MCF 10A (cell line): ENCODE measurements at regions not wholly inside any gene's neighbourhood (a gene's known extent, or its start where the extent isn't known, plus 50 kb on each side); places are given as distances from the start of the nearest gene placed in this dataset.

ENCODE experiments used
- BruUV-seq: library from RNA; stranded (reverse); fragments of 400-500 nt; replicated peaks from 2 replicates; lab custom pipeline; 2021; lab: Mats Ljungman, UMichigan
- CTCF ChIA-PET: fragments of 300-600 bp; sonication (Branson Sonifier 250); formaldehyde crosslinking; extraction: SDS; loops from one replicate; lab custom pipeline; 2021; ENCODE audit warnings: antibody characterized with exemption, inconsistent platforms; lab: Yijun Ruan, JAX
- POLR2A ChIA-PET: fragments of 300-600, 350-650 bp; sonication (Branson Sonifier 250); formaldehyde crosslinking; extraction: SDS; loops from one replicate; lab custom pipeline; 2020; ENCODE audit warnings: antibody characterized with exemption, inconsistent platforms; lab: Yijun Ruan, JAX
- DNase-seq: peaks from one replicate; pipeline ENCODE4 v3.0.0-alpha.2; 2018; ENCODE audit not compliant: unreplicated experiment
- H3K27ac Mint-ChIP-seq: one replicate; pipeline ENCODE4 v1.8.0; 2022; ENCODE audit warnings: mild to moderate bottlenecking, low read depth, mixed read lengths; ENCODE audit not compliant: unreplicated experiment
- H3K27me3 Mint-ChIP-seq: one replicate; pipeline ENCODE4 v1.8.0; 2022; ENCODE audit warnings: mixed read lengths; ENCODE audit not compliant: insufficient read depth, unreplicated experiment
- H3K36me3 Mint-ChIP-seq: one replicate; pipeline ENCODE4 v1.8.0; 2022; ENCODE audit warnings: mild to moderate bottlenecking, moderate library complexity, mixed read lengths; ENCODE audit not compliant: insufficient read depth, unreplicated experiment
- H3K4me1 Mint-ChIP-seq: one replicate; pipeline ENCODE4 v1.8.0; 2022; ENCODE audit warnings: mixed read lengths; ENCODE audit not compliant: insufficient read depth, unreplicated experiment
- H3K4me3 Mint-ChIP-seq: one replicate; pipeline ENCODE4 v1.8.0; 2022; ENCODE audit warnings: mild to moderate bottlenecking, moderate library complexity, mixed read lengths; ENCODE audit not compliant: unreplicated experiment
- H3K9me3 Mint-ChIP-seq: one replicate; pipeline ENCODE4 v1.8.0; 2022; ENCODE audit warnings: mixed read lengths; ENCODE audit not compliant: unreplicated experiment
- intact Hi-C: fragments of 100-400 bp; cut with micrococcal nuclease; formaldehyde crosslinking; loops from 2 replicates; pipeline ENCODE4 v1.14.1; 2022
- TF ChIP-seq, protein P1 (sequence below): fragments of 200-600 bp; IDR thresholded peaks from one replicate; pipeline ENCODE4 v1.8.0; 2022; ENCODE audit warnings: antibody characterized with exemption, mild to moderate bottlenecking; ENCODE audit not compliant: unreplicated experiment

DNA sequence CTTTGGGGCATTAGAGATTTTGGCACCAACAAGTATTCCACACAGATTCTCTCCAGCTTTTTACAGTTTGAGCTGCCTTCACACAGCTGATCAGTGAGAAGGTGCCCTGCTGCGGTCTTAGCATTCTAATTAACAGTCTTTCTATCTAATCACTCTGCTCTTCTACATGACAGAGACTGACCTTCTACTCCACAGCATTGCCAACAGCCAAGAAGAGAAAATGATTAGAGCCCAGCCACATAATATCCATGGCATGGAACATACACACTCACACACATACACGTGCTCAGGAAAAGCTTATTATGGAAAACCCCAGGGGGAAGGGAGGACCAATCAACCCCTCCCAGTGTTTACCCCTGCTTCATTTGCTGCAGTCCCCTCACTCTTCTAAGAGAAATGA is 76.1 kb upstream of the PPP2R3A start:
- BruUV-seq = no TSS peak
- H3K36me3 Mint-ChIP-seq = no peaks in the 10 kb centered on the region
- no peak overlapping the region for H3K27ac Mint-ChIP-seq
- ChIA-PET CTCF (interaction anchor here (2.6 kb wide), 1 partner anchor 154 kb away, joined by 12 read pairs; no protein-coding TSS in a partner anchor), POLR2A (interaction anchor here (0.5 kb wide), 1 partner anchor 534 kb away, joined by 4 read pairs; no protein-coding TSS in a partner anchor)
- no peaks in the 10 kb centered on the region for H3K9me3 Mint-ChIP-seq
- H3K4me3 Mint-ChIP-seq = no peak overlapping the region
- intact Hi-C loops = no loop called here
- H3K27me3 Mint-ChIP-seq = peaks cover 21% of the 10 kb centered on the region
- no peaks in the 10 kb centered on the region for H3K4me1 Mint-ChIP-seq
- TF ChIP-seq, protein P1, sequence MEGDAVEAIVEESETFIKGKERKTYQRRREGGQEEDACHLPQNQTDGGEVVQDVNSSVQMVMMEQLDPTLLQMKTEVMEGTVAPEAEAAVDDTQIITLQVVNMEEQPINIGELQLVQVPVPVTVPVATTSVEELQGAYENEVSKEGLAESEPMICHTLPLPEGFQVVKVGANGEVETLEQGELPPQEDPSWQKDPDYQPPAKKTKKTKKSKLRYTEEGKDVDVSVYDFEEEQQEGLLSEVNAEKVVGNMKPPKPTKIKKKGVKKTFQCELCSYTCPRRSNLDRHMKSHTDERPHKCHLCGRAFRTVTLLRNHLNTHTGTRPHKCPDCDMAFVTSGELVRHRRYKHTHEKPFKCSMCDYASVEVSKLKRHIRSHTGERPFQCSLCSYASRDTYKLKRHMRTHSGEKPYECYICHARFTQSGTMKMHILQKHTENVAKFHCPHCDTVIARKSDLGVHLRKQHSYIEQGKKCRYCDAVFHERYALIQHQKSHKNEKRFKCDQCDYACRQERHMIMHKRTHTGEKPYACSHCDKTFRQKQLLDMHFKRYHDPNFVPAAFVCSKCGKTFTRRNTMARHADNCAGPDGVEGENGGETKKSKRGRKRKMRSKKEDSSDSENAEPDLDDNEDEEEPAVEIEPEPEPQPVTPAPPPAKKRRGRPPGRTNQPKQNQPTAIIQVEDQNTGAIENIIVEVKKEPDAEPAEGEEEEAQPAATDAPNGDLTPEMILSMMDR = no peak
- DNase-seq = no peak

DNA sequence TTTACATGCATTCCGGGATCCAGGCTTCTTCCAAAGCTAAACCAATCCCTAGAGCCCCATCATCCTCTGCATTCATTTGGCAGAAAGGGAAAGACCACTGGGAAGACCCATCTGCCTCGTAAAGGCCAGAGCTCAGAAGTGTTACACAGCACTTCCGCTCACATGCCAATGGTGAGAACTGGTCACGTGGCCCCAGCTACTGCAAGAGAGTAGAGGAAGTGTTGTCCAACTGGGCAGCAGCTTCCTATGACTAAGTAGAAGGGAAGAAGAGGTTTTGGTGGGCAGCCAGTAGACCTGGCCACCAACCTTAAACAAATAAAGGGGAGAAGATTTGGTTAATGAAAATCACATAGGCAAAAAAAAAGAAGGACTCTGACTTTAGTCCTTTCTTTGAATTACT is 74.4 kb upstream of the PPP2R3A start:
- H3K9me3 Mint-ChIP-seq = no peaks in the 10 kb centered on the region
- intact Hi-C loops = no loop called here
- CTCF ChIA-PET = interaction anchor here (0.6 to 2.6 kb wide), 5 partner anchors 13 to 1096 kb away, joined by 3 to 12 read pairs (median 4); partner anchors contain the start of gene EPHB1
- TF ChIP-seq, protein P1 = no peak
- POLR2A ChIA-PET = interaction anchor here (1.7 kb wide), 1 partner anchor 1294 kb away, joined by 3 read pairs; no protein-coding TSS in a partner anchor
- H3K27me3 Mint-ChIP-seq = peaks cover 18% of the 10 kb centered on the region
- no peak overlapping the region for H3K4me3 Mint-ChIP-seq
- DNase-seq = no peak
- no peaks in the 10 kb centered on the region for H3K36me3 Mint-ChIP-seq
- H3K4me1 Mint-ChIP-seq = no peaks in the 10 kb centered on the region
- H3K27ac Mint-ChIP-seq = no peak overlapping the region
- BruUV-seq = no TSS peak

DNA sequence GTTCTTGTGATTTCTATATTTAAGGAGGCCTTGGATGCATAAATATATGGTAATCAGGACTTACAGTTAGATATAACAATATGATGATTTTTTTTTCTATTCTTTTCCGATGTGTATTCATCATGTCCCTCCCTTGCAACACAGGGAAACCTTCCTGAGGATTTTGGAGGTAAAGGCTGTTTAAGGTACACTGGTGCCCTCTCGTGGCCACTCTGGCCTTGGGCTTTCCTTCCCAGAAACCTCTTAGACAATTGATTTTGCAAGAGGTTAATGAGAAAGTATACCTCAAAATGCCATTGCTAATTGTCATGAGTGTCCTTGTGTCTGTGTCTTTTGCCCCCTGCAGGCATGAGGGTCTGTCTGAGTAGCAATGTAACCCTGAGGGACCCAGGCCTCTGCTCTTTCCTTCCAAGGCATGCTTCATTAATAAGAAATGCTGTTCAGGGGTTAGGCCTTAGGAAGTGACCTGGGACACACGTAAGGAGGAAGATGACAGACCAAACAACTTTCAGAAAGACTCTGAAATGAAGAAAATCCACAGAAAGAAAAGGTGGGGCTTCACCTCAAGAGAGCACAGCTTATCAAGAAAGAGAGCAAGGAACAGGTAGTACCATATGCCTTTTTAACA is 70.3 kb upstream of the PPP2R3A start:
- intact Hi-C loops = loop anchor here (1.0 to 5.0 kb wide), 4 partner anchors 159 to 1294 kb away; partner anchors contain the start of gene EPHB1
- BruUV-seq = no TSS peak
- no peaks in the 10 kb centered on the region for H3K36me3 Mint-ChIP-seq
- TF ChIP-seq, protein P1 = peak; percentile 83
- H3K27ac Mint-ChIP-seq = no peak overlapping the region
- POLR2A ChIA-PET = no interaction called here
- peaks cover 9% of the 10 kb centered on the region for H3K4me1 Mint-ChIP-seq
- no peak overlapping the region for H3K4me3 Mint-ChIP-seq
- peaks cover 24% of the 10 kb centered on the region for H3K27me3 Mint-ChIP-seq
- DNase-seq = peak; percentile 83
- no peaks in the 10 kb centered on the region for H3K9me3 Mint-ChIP-seq
- CTCF ChIA-PET = interaction anchor here (0.6 to 4.5 kb wide), 21 partner anchors 8 to 1294 kb away, joined by 3 to 39 read pairs (median 4); partner anchors contain the start of gene EPHB1

DNA sequence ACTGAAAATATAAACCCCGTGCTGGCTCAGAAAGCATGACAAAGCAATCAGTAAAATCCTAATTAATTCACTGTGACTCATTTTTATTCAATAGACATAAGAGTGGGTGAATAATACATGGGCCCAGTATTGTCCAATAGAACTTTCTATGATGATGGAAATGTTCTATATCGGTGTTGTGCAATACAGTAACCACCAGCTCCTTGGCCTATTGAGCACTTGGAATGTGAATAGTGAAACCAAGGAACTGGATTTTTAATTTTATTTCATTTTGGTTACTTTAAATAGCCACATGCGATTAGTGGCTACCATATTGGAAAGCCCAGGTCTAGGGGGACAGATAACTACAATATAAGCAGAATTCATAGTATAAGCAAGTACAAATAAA is 69.8 kb upstream of the PPP2R3A start:
- no peak overlapping the region for H3K4me3 Mint-ChIP-seq
- H3K27me3 Mint-ChIP-seq = peaks cover 30% of the 10 kb centered on the region
- no peaks in the 10 kb centered on the region for H3K36me3 Mint-ChIP-seq
- intact Hi-C loops = loop anchor here (1.0 to 5.0 kb wide), 4 partner anchors 159 to 1294 kb away; partner anchors contain the start of gene EPHB1
- TF ChIP-seq, protein P1 = no peak
- ChIA-PET CTCF (interaction anchor here (0.6 to 4.5 kb wide), 12 partner anchors 8 to 1294 kb away, joined by 3 to 39 read pairs (median 3); no protein-coding TSS in a partner anchor), POLR2A (no interaction called here)
- DNase-seq = no peak
- no TSS peak for BruUV-seq
- H3K9me3 Mint-ChIP-seq = peaks cover under 1% of the 10 kb centered on the region
- peaks cover 9% of the 10 kb centered on the region for H3K4me1 Mint-ChIP-seq
- no peak overlapping the region for H3K27ac Mint-ChIP-seq
